Esophagus squamous epithelium (tissue), 4 donors: ENCODE measurements at regions not wholly inside any gene's neighbourhood (a gene's known extent, or its start where the extent isn't known, plus 50 kb on each side); places are given as distances from the start of the nearest gene placed in this dataset.

Source experiments
- POLR2A ChIP-seq, 4 donors: fragments of 450-650 bp; IDR thresholded peaks; one replicate each; pipeline ENCODE4 v1.6.1; 2017; ENCODE audit warnings: antibody characterized with exemption in 4 of 4, mild to moderate bottlenecking in 4 of 4, moderate library complexity in 3 of 4
- TF ChIP-seq, protein P1 (sequence below), 6 experiments: fragments of 450-650 bp in 4 of 6; fragments of 200-600 bp in 2 of 6; sonication (generic) in 2 of 6; IDR thresholded peaks; one replicate each; pipeline ENCODE4 v1.5.1; 2016 to 2019; ENCODE audit warnings: antibody characterized with exemption in 6 of 6, mild to moderate bottlenecking in 4 of 6, moderate library complexity in 4 of 6

DNA sequence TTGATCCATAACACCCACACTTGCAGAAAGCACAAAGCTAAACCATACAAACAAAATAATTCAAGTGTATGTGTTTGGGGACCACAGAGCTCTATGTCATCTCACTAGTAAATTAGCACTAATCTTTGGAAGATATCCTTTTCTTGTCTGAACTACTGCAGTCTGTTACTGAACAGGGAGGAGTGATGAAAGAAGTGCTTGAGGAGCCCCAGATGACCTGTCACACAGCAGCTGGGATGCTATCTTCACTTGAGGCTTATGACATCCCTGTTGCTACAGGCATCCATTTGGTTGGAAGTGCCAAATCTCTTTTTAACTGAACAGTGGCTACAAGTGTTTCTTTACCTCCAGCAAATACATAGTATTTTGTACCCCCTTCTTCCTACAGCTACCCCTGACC lies 386.3 kb upstream of the CHAC2 start:
- TF ChIP-seq, protein P1, sequence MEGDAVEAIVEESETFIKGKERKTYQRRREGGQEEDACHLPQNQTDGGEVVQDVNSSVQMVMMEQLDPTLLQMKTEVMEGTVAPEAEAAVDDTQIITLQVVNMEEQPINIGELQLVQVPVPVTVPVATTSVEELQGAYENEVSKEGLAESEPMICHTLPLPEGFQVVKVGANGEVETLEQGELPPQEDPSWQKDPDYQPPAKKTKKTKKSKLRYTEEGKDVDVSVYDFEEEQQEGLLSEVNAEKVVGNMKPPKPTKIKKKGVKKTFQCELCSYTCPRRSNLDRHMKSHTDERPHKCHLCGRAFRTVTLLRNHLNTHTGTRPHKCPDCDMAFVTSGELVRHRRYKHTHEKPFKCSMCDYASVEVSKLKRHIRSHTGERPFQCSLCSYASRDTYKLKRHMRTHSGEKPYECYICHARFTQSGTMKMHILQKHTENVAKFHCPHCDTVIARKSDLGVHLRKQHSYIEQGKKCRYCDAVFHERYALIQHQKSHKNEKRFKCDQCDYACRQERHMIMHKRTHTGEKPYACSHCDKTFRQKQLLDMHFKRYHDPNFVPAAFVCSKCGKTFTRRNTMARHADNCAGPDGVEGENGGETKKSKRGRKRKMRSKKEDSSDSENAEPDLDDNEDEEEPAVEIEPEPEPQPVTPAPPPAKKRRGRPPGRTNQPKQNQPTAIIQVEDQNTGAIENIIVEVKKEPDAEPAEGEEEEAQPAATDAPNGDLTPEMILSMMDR (IDR thresholded peaks at IDR 0.05): no peak
- no peak for TF ChIP-seq POLR2A (IDR thresholded peaks at IDR 0.05)
